Mesothelial cell of epicardium (in vitro differentiated cells): ENCODE measurements at regions not wholly inside any gene's neighbourhood (a gene's known extent, or its start where the extent isn't known, plus 50 kb on each side); places are given as distances from the start of the nearest gene placed in this dataset.

Experiments
- DNase-seq, 2 experiments: peaks; one replicate each; pipeline ENCODE4 v3.0.0; 2021; ENCODE audit warnings: low spot score in 2 of 2; ENCODE audit not compliant: unreplicated experiment in 2 of 2
- H3K27ac Mint-ChIP-seq: 2 replicates; pipeline ENCODE4 v1.8.0; 2021; ENCODE audit warnings: mixed read lengths
- H3K27me3 Mint-ChIP-seq: 2 replicates; pipeline ENCODE4 v1.8.0; 2021; ENCODE audit warnings: low read depth, mixed read lengths
- H3K36me3 Mint-ChIP-seq: 2 replicates; pipeline ENCODE4 v1.8.0; 2021; ENCODE audit warnings: mixed read lengths
- H3K4me1 Mint-ChIP-seq: 2 replicates; pipeline ENCODE4 v1.8.0; 2021; ENCODE audit warnings: mixed read lengths
- H3K4me3 Mint-ChIP-seq: 2 replicates; pipeline ENCODE4 v1.8.0; 2021; ENCODE audit warnings: mild to moderate bottlenecking, moderate library complexity, mixed read lengths
- H3K9me3 Mint-ChIP-seq: 2 replicates; pipeline ENCODE4 v1.8.0; 2021; ENCODE audit warnings: mixed read lengths
- TF ChIP-seq, protein P1 (sequence below): fragments of 200-600 bp; sonication (generic); IDR thresholded peaks from one replicate; pipeline ENCODE4 v1.5.0; 2021; ENCODE audit warnings: antibody characterized with exemption; ENCODE audit not compliant: unreplicated experiment

- H3K36me3 Mint-ChIP-seq, result no peaks in the 10 kb centered on the region
Measured at GRCh38 chr5:117743337-117743736, 1168.7 kb upstream of the SEMA6A start.

DNA sequence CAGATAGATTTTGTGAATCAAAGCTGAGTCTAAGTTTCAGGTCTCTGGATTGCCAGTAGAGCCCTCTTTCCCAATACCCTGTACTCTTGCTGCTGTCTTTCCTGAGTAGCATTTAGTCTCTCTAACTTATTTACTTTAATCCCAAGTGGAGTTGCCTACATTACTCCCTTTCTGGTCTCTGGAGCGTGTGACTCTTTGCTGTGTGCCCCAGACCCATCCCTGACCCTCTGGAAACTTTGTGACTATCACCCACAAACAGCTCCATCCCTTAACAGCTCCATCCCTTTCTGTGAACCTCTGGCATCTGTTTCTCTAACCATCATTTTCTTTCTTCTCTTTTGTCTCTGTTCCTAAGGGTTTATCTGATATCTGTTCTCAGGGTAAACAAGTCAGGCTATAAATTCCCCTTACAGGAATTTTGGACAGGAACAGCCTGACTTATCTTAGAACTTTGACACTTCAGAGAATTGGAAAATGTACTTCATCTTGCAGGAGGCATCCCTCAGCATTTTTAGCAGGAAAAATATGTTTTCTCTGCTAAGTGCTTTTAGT, 1167.1 kb upstream of the SEMA6A start:
- Mint-ChIP-seq H3K27me3 (no peaks in the 10 kb centered on the region), H3K9me3 (peaks cover 8% of the 10 kb centered on the region), H3K4me3 (no peak overlapping the region), H3K36me3 (no peaks in the 10 kb centered on the region), H3K4me1 (peaks cover 14% of the 10 kb centered on the region), H3K27ac (peak overlapping the region; percentile 41)
- TF ChIP-seq, protein P1, sequence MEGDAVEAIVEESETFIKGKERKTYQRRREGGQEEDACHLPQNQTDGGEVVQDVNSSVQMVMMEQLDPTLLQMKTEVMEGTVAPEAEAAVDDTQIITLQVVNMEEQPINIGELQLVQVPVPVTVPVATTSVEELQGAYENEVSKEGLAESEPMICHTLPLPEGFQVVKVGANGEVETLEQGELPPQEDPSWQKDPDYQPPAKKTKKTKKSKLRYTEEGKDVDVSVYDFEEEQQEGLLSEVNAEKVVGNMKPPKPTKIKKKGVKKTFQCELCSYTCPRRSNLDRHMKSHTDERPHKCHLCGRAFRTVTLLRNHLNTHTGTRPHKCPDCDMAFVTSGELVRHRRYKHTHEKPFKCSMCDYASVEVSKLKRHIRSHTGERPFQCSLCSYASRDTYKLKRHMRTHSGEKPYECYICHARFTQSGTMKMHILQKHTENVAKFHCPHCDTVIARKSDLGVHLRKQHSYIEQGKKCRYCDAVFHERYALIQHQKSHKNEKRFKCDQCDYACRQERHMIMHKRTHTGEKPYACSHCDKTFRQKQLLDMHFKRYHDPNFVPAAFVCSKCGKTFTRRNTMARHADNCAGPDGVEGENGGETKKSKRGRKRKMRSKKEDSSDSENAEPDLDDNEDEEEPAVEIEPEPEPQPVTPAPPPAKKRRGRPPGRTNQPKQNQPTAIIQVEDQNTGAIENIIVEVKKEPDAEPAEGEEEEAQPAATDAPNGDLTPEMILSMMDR, result no peak
- no peak for DNase-seq

More at GRCh38 chr5:117743337-117743736, 1168.7 kb upstream of the SEMA6A start:
- TF ChIP-seq, protein P1, result no peak
- no peak for DNase-seq
- no peak overlapping the region for H3K4me3 Mint-ChIP-seq
- no peaks in the 10 kb centered on the region for H3K9me3 Mint-ChIP-seq
- no peak overlapping the region for H3K27ac Mint-ChIP-seq
- H3K27me3 Mint-ChIP-seq, result no peaks in the 10 kb centered on the region
- peaks cover 10% of the 10 kb centered on the region for H3K4me1 Mint-ChIP-seq

DNA sequence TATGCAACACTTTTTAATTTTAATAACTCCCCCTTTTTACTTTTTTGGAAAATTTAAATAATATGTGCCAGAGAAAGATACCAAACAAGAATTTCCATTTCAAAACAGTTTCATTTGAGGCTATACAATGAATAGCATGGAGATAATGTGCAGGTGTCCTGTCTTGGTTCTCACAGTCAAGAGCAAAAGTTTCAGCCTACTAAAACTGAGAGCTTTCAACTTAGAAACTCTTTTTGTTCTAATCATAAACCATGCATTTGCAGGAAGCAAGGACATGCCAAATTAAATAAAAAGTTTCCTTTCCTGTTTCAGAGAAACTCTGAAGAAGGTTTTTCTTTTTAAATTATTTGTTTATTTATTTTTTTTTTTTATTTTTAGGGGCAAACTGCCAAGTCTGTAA, 1165.6 kb upstream of the SEMA6A start:
- no peak overlapping the region for H3K27ac Mint-ChIP-seq
- peaks cover 8% of the 10 kb centered on the region for H3K9me3 Mint-ChIP-seq
- H3K36me3 Mint-ChIP-seq, result no peaks in the 10 kb centered on the region
- DNase-seq, result no peak
- TF ChIP-seq, protein P1, result no peak
- no peak overlapping the region for H3K4me3 Mint-ChIP-seq
- no peaks in the 10 kb centered on the region for H3K27me3 Mint-ChIP-seq
- H3K4me1 Mint-ChIP-seq, result peaks cover 14% of the 10 kb centered on the region

GRCh38 chr5:117738571-117738970, 1163.9 kb upstream of the SEMA6A start:
- Mint-ChIP-seq H3K4me3 (no peak overlapping the region), H3K27ac (no peak overlapping the region), H3K36me3 (no peaks in the 10 kb centered on the region), H3K4me1 (peaks cover 14% of the 10 kb centered on the region), H3K27me3 (no peaks in the 10 kb centered on the region), H3K9me3 (peaks cover 8% of the 10 kb centered on the region)
- TF ChIP-seq, protein P1, result no peak
- DNase-seq, result no peak

- no peak overlapping the region for H3K4me3 Mint-ChIP-seq
- no peaks in the 10 kb centered on the region for H3K27me3 Mint-ChIP-seq
- H3K4me1 Mint-ChIP-seq, result peaks cover 5% of the 10 kb centered on the region
- H3K9me3 Mint-ChIP-seq, result peaks cover 8% of the 10 kb centered on the region
- H3K36me3 Mint-ChIP-seq, result no peaks in the 10 kb centered on the region
- DNase-seq, result no peak
- no peak overlapping the region for H3K27ac Mint-ChIP-seq
- TF ChIP-seq, protein P1, result no peak
Measured at GRCh38 chr5:117736698-117737097, 1162.1 kb upstream of the SEMA6A start.

DNA sequence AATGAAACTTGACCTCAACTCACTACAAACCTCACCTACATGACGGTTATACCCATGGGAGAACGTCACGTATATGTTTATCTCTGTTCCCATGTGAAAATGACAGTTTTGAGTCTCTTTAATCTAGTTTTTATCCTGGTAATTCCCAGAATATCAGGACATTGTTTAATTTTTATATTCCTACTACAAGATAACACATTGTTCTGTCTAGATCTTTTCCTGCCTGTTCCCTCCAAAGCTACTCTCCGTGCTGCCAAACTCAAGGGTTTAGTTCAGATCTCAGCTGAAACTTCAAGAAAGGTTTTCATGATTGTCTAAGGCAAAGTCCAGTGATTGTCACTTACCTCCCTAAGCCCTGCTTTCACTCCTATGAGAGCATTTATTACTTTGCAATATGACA, 1159.4 kb upstream of the SEMA6A start:
- no peaks in the 10 kb centered on the region for H3K27me3 Mint-ChIP-seq
- H3K27ac Mint-ChIP-seq, result no peak overlapping the region
- TF ChIP-seq, protein P1, result no peak
- peaks cover 12% of the 10 kb centered on the region for H3K9me3 Mint-ChIP-seq
- no peak for DNase-seq
- H3K4me1 Mint-ChIP-seq, result peaks cover 3% of the 10 kb centered on the region
- no peaks in the 10 kb centered on the region for H3K36me3 Mint-ChIP-seq
- no peak overlapping the region for H3K4me3 Mint-ChIP-seq
